Tibial nerve (tissue), 4 donors: ENCODE measurements at regions not wholly inside any gene's neighbourhood (a gene's known extent, or its start where the extent isn't known, plus 50 kb on each side); places are given as distances from the start of the nearest gene placed in this dataset.
A peak's percentile ranks its signal among the peaks of the same experiment; 100 is the strongest.

ENCODE experiments used
- DNase-seq, 2 donors: peaks; one replicate each; pipeline ENCODE4 v3.0.0-alpha.2; 2019; ENCODE audit warnings: low spot score in 2 of 2
- H3K27ac ChIP-seq, 4 donors: fragments of 200-600 bp; sonication (generic) in 3 of 4; one replicate each; pipeline ENCODE4 v1.5.1; 2017 to 2019; ENCODE audit warnings: mild to moderate bottlenecking in 1 of 4
- H3K27me3 ChIP-seq, 2 donors: fragments of 200-600 bp; sonication (generic) in 1 of 2; one replicate each; pipeline versions ENCODE4 v1.5.1 to v1.6.0; 2017 to 2019
- H3K36me3 ChIP-seq, 3 donors: fragments of 200-600 bp; sonication (generic); one replicate each; pipeline ENCODE4 v1.5.1; 2018 to 2019
- H3K4me1 ChIP-seq, 4 donors: fragments of 200-600 bp; sonication (generic) in 3 of 4; one replicate each; pipeline ENCODE4 v1.5.1; 2017 to 2019
- H3K4me3 ChIP-seq, 4 donors: fragments of 200-600 bp; sonication (generic) in 3 of 4; one replicate each; pipeline ENCODE4 v1.5.1; 2017 to 2019; ENCODE audit warnings: mild to moderate bottlenecking in 1 of 4, moderate library complexity in 1 of 4
- H3K9me3 ChIP-seq, 4 donors: fragments of 200-600 bp; sonication (generic) in 3 of 4; one replicate each; pipeline ENCODE4 v1.5.1; 2017 to 2019
- CTCF ChIP-seq, 5 experiments: fragments of 200-600 bp in 3 of 5; fragments of 450-650 bp in 2 of 5; sonication (generic) in 3 of 5; IDR thresholded peaks; one replicate each; pipeline ENCODE4 v1.5.1; 2016 to 2019; ENCODE audit warnings: antibody characterized with exemption in 5 of 5, mild to moderate bottlenecking in 3 of 5, moderate library complexity in 2 of 5
- EP300 ChIP-seq, 2 donors: sonication (generic); formaldehyde crosslinking; IDR thresholded peaks; one replicate each; pipeline ENCODE4 v1.6.1; 2017; ENCODE audit warnings: antibody characterized with exemption in 2 of 2, mild to moderate bottlenecking in 1 of 2
- POLR2A ChIP-seq, 2 donors: fragments of 450-650 bp; IDR thresholded peaks; one replicate each; pipeline ENCODE4 v1.6.1; 2017; ENCODE audit warnings: antibody characterized with exemption in 2 of 2, mild to moderate bottlenecking in 2 of 2, moderate library complexity in 2 of 2
- WGBS, 2 donors: methylation state at CpG; one replicate each; pipeline ENCODE4 v1.1.5; 2018; 5-methylcytosine and 5-hydroxymethylcytosine counted together

- DNase-seq: peak in 1 of 2 donors; percentile 18
- H3K9me3 ChIP-seq: no peaks in the 10 kb centered on the region
- no peak overlapping the region for H3K4me3 ChIP-seq
- no peak overlapping the region for H3K27ac ChIP-seq
- H3K27me3 ChIP-seq: no peaks in the 10 kb centered on the region
- no peaks in the 10 kb centered on the region for H3K4me1 ChIP-seq
- TF ChIP-seq POLR2A (IDR thresholded peaks at IDR 0.05) (no peak), EP300 (IDR thresholded peaks at IDR 0.05) (no peak), CTCF (IDR thresholded peaks at IDR 0.05) (no peak)
- H3K36me3 ChIP-seq: no peaks in the 10 kb centered on the region
Observed at GRCh38 chr10:33465747-33466146, 131.3 kb upstream of the NRP1 start.

GRCh38 chr10:33463011-33463410 is 128.5 kb upstream of the NRP1 start:
- Histone ChIP-seq H3K27ac (no peak overlapping the region), H3K4me1 (no peaks in the 10 kb centered on the region), H3K36me3 (no peaks in the 10 kb centered on the region), H3K4me3 (no peak overlapping the region), H3K9me3 (no peaks in the 10 kb centered on the region), H3K27me3 (no peaks in the 10 kb centered on the region)
- WGBS, 2 donors: 85 to 93% methylated on average over 4 of the region's 4 CpGs
- DNase-seq: no peak
- TF ChIP-seq EP300 (IDR thresholded peaks at IDR 0.05): no peak
- TF ChIP-seq CTCF (IDR thresholded peaks at IDR 0.05): no peak

- no peaks in the 10 kb centered on the region for H3K9me3 ChIP-seq
- DNase-seq: no peak
- no peak for TF ChIP-seq CTCF (IDR thresholded peaks at IDR 0.05)
- TF ChIP-seq POLR2A (IDR thresholded peaks at IDR 0.05): no peak
- TF ChIP-seq EP300 (IDR thresholded peaks at IDR 0.05): no peak
- H3K36me3 ChIP-seq: no peaks in the 10 kb centered on the region
- H3K4me3 ChIP-seq: no peak overlapping the region
- no peaks in the 10 kb centered on the region for H3K27me3 ChIP-seq
- whole genome bisulfite sequencing, 2 donors: 60 to 71% methylated on average over 2 of the region's 2 CpGs
- no peak overlapping the region for H3K27ac ChIP-seq
- H3K4me1 ChIP-seq: no peaks in the 10 kb centered on the region
Observed at GRCh38 chr10:33461295-33461640, 126.8 kb upstream of the NRP1 start.

- H3K36me3 ChIP-seq: no peaks in the 10 kb centered on the region
- no peak overlapping the region for H3K4me3 ChIP-seq
- H3K4me1 ChIP-seq: no peaks in the 10 kb centered on the region
- H3K27ac ChIP-seq: no peak overlapping the region
- 48 to 61% methylated on average over 5 of the region's 5 CpGs for WGBS, 2 donors
- no peaks in the 10 kb centered on the region for H3K9me3 ChIP-seq
- DNase-seq: peak in 1 of 2 donors; percentile 40
- no peak for TF ChIP-seq EP300 (IDR thresholded peaks at IDR 0.05)
- no peak for TF ChIP-seq CTCF (IDR thresholded peaks at IDR 0.05)
- TF ChIP-seq POLR2A (IDR thresholded peaks at IDR 0.05): no peak
- H3K27me3 ChIP-seq: no peaks in the 10 kb centered on the region
Observed at GRCh38 chr10:33460505-33461294, 126.2 kb upstream of the NRP1 start.

GRCh38 chr10:33459602-33460001 is 125.1 kb upstream of the NRP1 start:
- WGBS, 2 donors: 64 to 81% methylated on average over 5 of the region's 5 CpGs
- no peaks in the 10 kb centered on the region for H3K27me3 ChIP-seq
- no peak for TF ChIP-seq EP300 (IDR thresholded peaks at IDR 0.05)
- no peak for TF ChIP-seq POLR2A (IDR thresholded peaks at IDR 0.05)
- no peak for TF ChIP-seq CTCF (IDR thresholded peaks at IDR 0.05)
- no peaks in the 10 kb centered on the region for H3K9me3 ChIP-seq
- H3K27ac ChIP-seq: no peak overlapping the region
- H3K4me3 ChIP-seq: no peak overlapping the region
- no peaks in the 10 kb centered on the region for H3K4me1 ChIP-seq
- H3K36me3 ChIP-seq: no peaks in the 10 kb centered on the region
- DNase-seq: no peak
